HFFc6 (cell line): ENCODE measurements at regions not wholly inside any gene's neighbourhood (a gene's known extent, or its start where the extent isn't known, plus 50 kb on each side); places are given as distances from the start of the nearest gene placed in this dataset.

Source experiments
- DNase-seq: peaks from one replicate; pipeline ENCODE4 v3.0.0-alpha.2; 2018
- H3K27ac Mint-ChIP-seq: 2 replicates; pipeline ENCODE4 v1.8.0; 2020; ENCODE audit warnings: mild to moderate bottlenecking, mixed read lengths
- H3K27me3 Mint-ChIP-seq: 2 replicates; pipeline ENCODE4 v1.8.0; 2021; ENCODE audit warnings: mild to moderate bottlenecking, moderate library complexity, mixed read lengths; ENCODE audit not compliant: insufficient read depth
- H3K36me3 Mint-ChIP-seq: 2 replicates; pipeline ENCODE4 v1.8.0; 2021; ENCODE audit warnings: low read depth, mixed read lengths
- H3K4me1 Mint-ChIP-seq: 2 replicates; pipeline ENCODE4 v1.8.0; 2020; ENCODE audit warnings: low read depth, mixed read lengths
- H3K4me3 Mint-ChIP-seq: 2 replicates; pipeline ENCODE4 v1.8.0; 2020; ENCODE audit warnings: mild to moderate bottlenecking, moderate library complexity, mixed read lengths
- H3K9me3 Mint-ChIP-seq: 2 replicates; pipeline ENCODE4 v1.8.0; 2020; ENCODE audit warnings: mild to moderate bottlenecking, mixed read lengths
- CTCF ChIP-seq: fragments of 200-600 bp; sonication (generic); IDR thresholded peaks from 2 replicates; pipeline ENCODE4 v1.5.0; 2021; ENCODE audit warnings: antibody characterized with exemption, mild to moderate bottlenecking

- no peaks in the 10 kb centered on the region for H3K36me3 Mint-ChIP-seq
- H3K27ac Mint-ChIP-seq = no peak overlapping the region
- DNase-seq = no peak
- no peaks in the 10 kb centered on the region for H3K27me3 Mint-ChIP-seq
- H3K4me1 Mint-ChIP-seq = no peaks in the 10 kb centered on the region
- no peak overlapping the region for H3K4me3 Mint-ChIP-seq
- H3K9me3 Mint-ChIP-seq = peaks cover 5% of the 10 kb centered on the region; the same call in 1 of the 2 replicates
- no peak for TF ChIP-seq CTCF
These were observed 522.4 kb upstream of the RPS6KA3 start for GRCh38 chrX:20789103-20789502.

GRCh38 chrX:20767346-20767745 lies 500.6 kb upstream of the RPS6KA3 start:
- no peaks in the 10 kb centered on the region for H3K4me1 Mint-ChIP-seq
- no peak for DNase-seq
- no peaks in the 10 kb centered on the region for H3K36me3 Mint-ChIP-seq
- no peak for TF ChIP-seq CTCF
- H3K4me3 Mint-ChIP-seq = no peak overlapping the region
- no peak overlapping the region for H3K27ac Mint-ChIP-seq
- H3K9me3 Mint-ChIP-seq = peaks cover 6% of the 10 kb centered on the region
- H3K27me3 Mint-ChIP-seq = no peaks in the 10 kb centered on the region

GRCh38 chrX:20756585-20756984 lies 489.9 kb upstream of the RPS6KA3 start:
- Mint-ChIP-seq H3K36me3 (no peaks in the 10 kb centered on the region), H3K9me3 (peaks cover 12% of the 10 kb centered on the region), H3K27ac (no peak overlapping the region), H3K27me3 (no peaks in the 10 kb centered on the region), H3K4me1 (no peaks in the 10 kb centered on the region), H3K4me3 (no peak overlapping the region)
- DNase-seq = no peak
- TF ChIP-seq CTCF = no peak

GRCh38 chrX:20753076-20753475 lies 486.4 kb upstream of the RPS6KA3 start:
- Mint-ChIP-seq H3K27ac (no peak overlapping the region), H3K27me3 (no peaks in the 10 kb centered on the region), H3K36me3 (no peaks in the 10 kb centered on the region), H3K9me3 (peaks cover 12% of the 10 kb centered on the region), H3K4me1 (no peaks in the 10 kb centered on the region), H3K4me3 (no peak overlapping the region)
- no peak for DNase-seq
- TF ChIP-seq CTCF = no peak

- Mint-ChIP-seq H3K27ac (no peak overlapping the region), H3K4me1 (no peaks in the 10 kb centered on the region), H3K36me3 (no peaks in the 10 kb centered on the region), H3K9me3 (no peaks in the 10 kb centered on the region; the same call in 1 of the 2 replicates), H3K27me3 (no peaks in the 10 kb centered on the region), H3K4me3 (no peak overlapping the region)
- no peak for TF ChIP-seq CTCF
- no peak for DNase-seq
These were observed 480.0 kb upstream of the RPS6KA3 start for GRCh38 chrX:20746690-20747089.

GRCh38 chrX:20743046-20743445 lies 476.3 kb upstream of the RPS6KA3 start:
- Mint-ChIP-seq H3K9me3 (peaks cover 3% of the 10 kb centered on the region; the same call in 1 of the 2 replicates), H3K4me1 (no peaks in the 10 kb centered on the region), H3K27me3 (no peaks in the 10 kb centered on the region), H3K27ac (no peak overlapping the region), H3K4me3 (no peak overlapping the region), H3K36me3 (no peaks in the 10 kb centered on the region)
- no peak for DNase-seq
- no peak for TF ChIP-seq CTCF
